IMR-90 (cell line): ENCODE measurements at regions not wholly inside any gene's neighbourhood (a gene's known extent, or its start where the extent isn't known, plus 50 kb on each side); places are given as distances from the start of the nearest gene placed in this dataset.

ENCODE experiments used
- ATAC-seq: fragments of 200-7000 bp; cut with Tn5 transposase; 2 replicates; pipeline ENCODE4 v1.9.1; 2020; ENCODE audit warnings: low read depth, mild to moderate bottlenecking, moderate library complexity
- BruUV-seq: library from RNA; stranded (reverse); fragments of 400-500 nt; replicated peaks from 2 replicates; lab custom pipeline; 2021; lab: Mats Ljungman, UMichigan
- CTCF ChIA-PET: fragments of 300-600 bp; formaldehyde crosslinking; extraction: SDS; loops from one replicate; lab custom pipeline; 2021; ENCODE audit warnings: antibody characterized with exemption; lab: Yijun Ruan, JAX
- POLR2A ChIA-PET: fragments of 300-600 bp; sonication (Branson Sonifier 250); formaldehyde crosslinking; loops from one replicate; lab custom pipeline; 2022; ENCODE audit warnings: antibody characterized with exemption; ENCODE audit not compliant: unreplicated experiment; lab: Charles Lee
- DNase-seq: peaks from one replicate; pipeline ENCODE4 v3.0.0; 2013
- H2AFZ ChIP-seq: replicated peaks from 2 replicates; pipeline ENCODE3; 2013; ENCODE audit warnings: low read length, mild to moderate bottlenecking; ENCODE audit not compliant: poor library complexity
- H2AK5ac ChIP-seq: 2 replicates; pipeline ENCODE4 v1.6.1; 2013; ENCODE audit warnings: low read depth, low read length, inconsistent platforms
- H2AK9ac ChIP-seq: replicated peaks from 2 replicates; pipeline ENCODE3; 2013; ENCODE audit warnings: mild to moderate bottlenecking, low read depth, low read length, moderate library complexity; ENCODE audit not compliant: poor library complexity
- H2BK120ac ChIP-seq: 2 replicates; pipeline ENCODE4 v1.6.1; 2013; ENCODE audit warnings: low read depth, low read length, inconsistent platforms
- H2BK15ac ChIP-seq: 3 replicates; pipeline ENCODE4 v1.6.1; 2013; ENCODE audit warnings: low read depth, low read length, inconsistent platforms
- H2BK20ac ChIP-seq: 2 replicates; pipeline ENCODE4 v1.6.1; 2013; ENCODE audit warnings: low read depth, mild to moderate bottlenecking, inconsistent platforms, low read length, moderate library complexity
- H2BK5ac ChIP-seq: 2 replicates; pipeline ENCODE4 v1.6.1; 2013; ENCODE audit warnings: mild to moderate bottlenecking, low read depth, low read length, inconsistent platforms; ENCODE audit not compliant: poor library complexity, severe bottlenecking
- H3K14ac ChIP-seq: replicated peaks from 2 replicates; pipeline ENCODE4 v1.6.1; 2013; ENCODE audit warnings: low read depth, low read length, inconsistent platforms
- H3K18ac ChIP-seq: 2 replicates; pipeline ENCODE4 v1.6.1; 2013; ENCODE audit warnings: low read depth, low read length, control low read depth
- H3K23ac ChIP-seq: 2 replicates; pipeline ENCODE4 v1.6.1; 2013; ENCODE audit warnings: low read depth, low read length, inconsistent platforms
- H3K27ac ChIP-seq: 2 replicates; pipeline ENCODE4 v1.5.1; 2013; ENCODE audit warnings: mild to moderate bottlenecking, control low read depth, low read length; ENCODE audit not compliant: insufficient read depth
- H3K27me3 ChIP-seq: 2 replicates; pipeline ENCODE4 v1.6.1; 2013; ENCODE audit warnings: low read length; ENCODE audit not compliant: control insufficient read depth, insufficient read depth
- H3K36me3 ChIP-seq: 2 replicates; pipeline ENCODE4 v1.6.1; 2013; ENCODE audit warnings: low read length, mixed read lengths; ENCODE audit not compliant: control insufficient read depth, insufficient read depth
- H3K4ac ChIP-seq: 2 replicates; pipeline ENCODE4 v1.6.1; 2013; ENCODE audit warnings: low read depth, low read length, inconsistent platforms
- H3K4me1 ChIP-seq: 2 replicates; pipeline ENCODE4 v1.6.1; 2013; ENCODE audit warnings: low read length, mixed read lengths; ENCODE audit not compliant: control insufficient read depth, insufficient read depth
- H3K4me2 ChIP-seq: 2 replicates; pipeline ENCODE4 v1.6.1; 2013; ENCODE audit warnings: low read depth, mild to moderate bottlenecking, control low read depth, low read length, moderate library complexity
- H3K4me3 ChIP-seq: 2 replicates; pipeline ENCODE4 v1.5.1; 2013; ENCODE audit warnings: low read depth, mild to moderate bottlenecking, control low read depth, low read length, moderate library complexity; ENCODE audit not compliant: insufficient read depth
- H3K56ac ChIP-seq: 2 replicates; pipeline ENCODE4 v1.6.1; 2013; ENCODE audit warnings: low read length, inconsistent platforms; ENCODE audit not compliant: insufficient read depth; ENCODE audit errors: extremely low read depth
- H3K79me1 ChIP-seq, 2 experiments: 2 replicates each; pipeline ENCODE4 v1.6.1; 2013; ENCODE audit warnings: low read length in 2 of 2, inconsistent platforms in 1 of 2, low read depth in 1 of 2
- H3K9ac ChIP-seq: 2 replicates; pipeline ENCODE4 v1.6.1; 2013; ENCODE audit warnings: low read depth, low read length, control low read depth
- H3K9me1 ChIP-seq: 2 replicates; pipeline ENCODE4 v1.6.1; 2013; ENCODE audit warnings: low read length, inconsistent platforms; ENCODE audit not compliant: insufficient read depth
- H3K9me3 ChIP-seq: 2 replicates; pipeline ENCODE4 v1.6.1; 2013; ENCODE audit warnings: low read length; ENCODE audit not compliant: control insufficient read depth, insufficient read depth
- H4K20me1 ChIP-seq: 2 replicates; pipeline ENCODE4 v1.6.1; 2013; ENCODE audit warnings: low read length, inconsistent platforms; ENCODE audit not compliant: insufficient read depth
- H4K5ac ChIP-seq: 2 replicates; pipeline ENCODE4 v1.6.1; 2013; ENCODE audit warnings: mild to moderate bottlenecking, low read depth, low read length, control low read depth
- H4K8ac ChIP-seq, 2 experiments: 2 replicates each; pipeline ENCODE4 v1.6.1; 2013; ENCODE audit warnings: low read depth in 2 of 2, low read length in 2 of 2, control low read depth in 1 of 2, inconsistent platforms in 1 of 2
- H4K91ac ChIP-seq: 2 replicates; pipeline ENCODE4 v1.6.1; 2013; ENCODE audit warnings: low read depth, low read length, inconsistent platforms; ENCODE audit not compliant: insufficient read depth
- BHLHE40 ChIP-seq: fragments of 150-350 bp; IDR thresholded peaks from 2 replicates; pipeline ENCODE4 v1.6.1; 2016; ENCODE audit warnings: mild to moderate bottlenecking, low read depth, low read length
- FOS ChIP-seq: fragments of 150-350 bp; IDR thresholded peaks from 2 replicates; pipeline ENCODE4 v1.6.1; 2016; ENCODE audit warnings: low read depth, low read length
- MAZ ChIP-seq: IDR thresholded peaks from 2 replicates; pipeline ENCODE4 v1.6.1; 2012; ENCODE audit warnings: low read depth, mild to moderate bottlenecking, low read length, improper control_type of control experiment, moderate library complexity, borderline replicate concordance
- RAD21 ChIP-seq: IDR thresholded peaks from 2 replicates; pipeline ENCODE4 v1.6.1; 2012; ENCODE audit warnings: low read length, improper control_type of control experiment
- RCOR1 ChIP-seq: IDR thresholded peaks from 2 replicates; pipeline ENCODE4 v1.6.1; 2012; ENCODE audit warnings: mild to moderate bottlenecking, low read length, improper control_type of control experiment; ENCODE audit not compliant: insufficient replicate concordance
- SMC3 ChIP-seq: fragments of 150-350 bp; IDR thresholded peaks from 2 replicates; pipeline ENCODE4 v1.6.1; 2016; ENCODE audit warnings: low read depth, mild to moderate bottlenecking, antibody characterized with exemption, low read length, moderate library complexity
- WGBS, 2 experiments: methylation state at CpG; one replicate each; pipeline versions ENCODE4 v1.1.5 to v1.1.7; 2013; ENCODE audit warnings: missing lambda C conversion rate in 2 of 2; ENCODE audit not compliant: insufficient read length in 1 of 2; ENCODE audit errors: extremely low coverage in 2 of 2; 5-methylcytosine and 5-hydroxymethylcytosine counted together
- dilution Hi-C: fragments of 300-500 bp; cut with HindIII; formaldehyde crosslinking; loops from one replicate; pipeline ENCODE4 v1.14.3; 2018; ENCODE audit warnings: low sequenced_read_pairs; ENCODE audit not compliant: unreplicated experiment
- in situ Hi-C: fragments of 300-500 bp; cut with MboI; formaldehyde crosslinking; loops from 3 replicates; pipeline ENCODE4 v1.14.3; 2019; ENCODE audit warnings: low sequenced_read_pairs, inconsistent platforms, mixed read lengths
- intact Hi-C: fragments of 100-400 bp; cut with micrococcal nuclease; formaldehyde crosslinking; loops from 2 replicates; pipeline ENCODE4 v1.10.0; 2022
- TF ChIP-seq, protein P1 (sequence below): fragments of 150-350 bp; IDR thresholded peaks from 2 replicates; pipeline ENCODE4 v1.6.1; 2017; ENCODE audit warnings: mild to moderate bottlenecking, antibody characterized with exemption, low read length, low read depth

DNA sequence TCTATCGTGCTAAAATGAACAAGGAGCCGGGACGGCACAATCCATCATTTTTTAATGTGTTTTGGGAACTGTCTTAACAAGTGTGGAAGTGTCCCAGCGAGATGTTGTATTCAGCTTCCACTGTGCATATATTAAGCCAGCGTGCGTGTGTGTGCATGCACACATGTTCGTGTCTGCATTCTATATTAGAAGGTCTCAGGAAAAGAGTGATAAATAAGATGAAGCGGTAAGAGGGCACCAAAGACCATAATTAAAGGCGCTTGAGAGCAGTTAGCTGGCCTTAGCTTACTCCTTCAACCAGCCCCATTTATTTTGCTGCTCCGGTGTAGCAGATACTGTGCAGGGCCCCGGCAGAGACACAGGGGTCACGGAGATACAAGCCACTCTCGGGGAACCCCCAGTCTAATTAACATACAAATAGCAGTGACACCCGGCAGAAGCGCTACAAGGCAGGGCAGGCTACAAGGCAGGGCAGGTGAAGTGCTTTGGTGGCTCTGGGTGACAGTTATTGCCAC lies 206.5 kb upstream of the RREB1 start:
- intact Hi-C loops = no loop called here
- no peak overlapping the region for H3K4me2 ChIP-seq
- H3K23ac ChIP-seq = no peak overlapping the region
- no peak overlapping the region for H2BK5ac ChIP-seq
- no peak overlapping the region for H3K4me3 ChIP-seq
- DNase-seq (no peak), ATAC-seq (no peak)
- POLR2A ChIA-PET = no interaction called here
- no peak overlapping the region for H2AFZ ChIP-seq
- TF ChIP-seq RCOR1 (no peak), RAD21 (no peak), SMC3 (no peak), FOS (no peak), BHLHE40 (no peak), MAZ (no peak)
- TF ChIP-seq, protein P1, sequence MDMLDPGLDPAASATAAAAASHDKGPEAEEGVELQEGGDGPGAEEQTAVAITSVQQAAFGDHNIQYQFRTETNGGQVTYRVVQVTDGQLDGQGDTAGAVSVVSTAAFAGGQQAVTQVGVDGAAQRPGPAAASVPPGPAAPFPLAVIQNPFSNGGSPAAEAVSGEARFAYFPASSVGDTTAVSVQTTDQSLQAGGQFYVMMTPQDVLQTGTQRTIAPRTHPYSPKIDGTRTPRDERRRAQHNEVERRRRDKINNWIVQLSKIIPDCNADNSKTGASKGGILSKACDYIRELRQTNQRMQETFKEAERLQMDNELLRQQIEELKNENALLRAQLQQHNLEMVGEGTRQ = no peak
- 40% methylated on average over 3 of the region's 15 CpGs; no CpG with 5 or more reads in 1 of the 2 experiments for WGBS, 2 experiments
- H3K56ac ChIP-seq = no peak overlapping the region
- no peak overlapping the region for H4K91ac ChIP-seq
- dilution Hi-C loops = no loop called here
- H3K79me1 ChIP-seq = no peaks in the 10 kb centered on the region
- no peaks in the 10 kb centered on the region for H3K36me3 ChIP-seq
- no peak overlapping the region for H2BK20ac ChIP-seq
- H3K14ac ChIP-seq = no peak overlapping the region
- in situ Hi-C loops = no loop called here
- no peak overlapping the region for H3K18ac ChIP-seq
- no peak overlapping the region for H2AK9ac ChIP-seq
- H3K4ac ChIP-seq = no peak overlapping the region
- H3K27me3 ChIP-seq = peaks cover 20% of the 10 kb centered on the region
- CTCF ChIA-PET = interaction anchor here (0.6 kb wide), 1 partner anchor 425 kb away, joined by 3 read pairs; no protein-coding TSS in a partner anchor
- no peak overlapping the region for H4K8ac ChIP-seq
- no peak overlapping the region for H3K9ac ChIP-seq
- no peaks in the 10 kb centered on the region for H3K4me1 ChIP-seq
- H2BK15ac ChIP-seq = no peak overlapping the region
- H2AK5ac ChIP-seq = no peak overlapping the region
- no peak overlapping the region for H2BK120ac ChIP-seq
- H3K9me1 ChIP-seq = no peaks in the 10 kb centered on the region
- BruUV-seq = no TSS peak
- H3K9me3 ChIP-seq = no peaks in the 10 kb centered on the region
- H3K27ac ChIP-seq = no peak overlapping the region
- no peaks in the 10 kb centered on the region for H4K20me1 ChIP-seq
- no peak overlapping the region for H4K5ac ChIP-seq
